SK-N-SH (cell line): ENCODE measurements at regions not wholly inside any gene's neighbourhood (a gene's known extent, or its start where the extent isn't known, plus 50 kb on each side); places are given as distances from the start of the nearest gene placed in this dataset.

Source experiments
- CTCF ChIA-PET: fragments of 300-600, 350-600 bp; formaldehyde crosslinking; extraction: SDS; loops from one replicate; lab custom pipeline; 2021; lab: Yijun Ruan, JAX
- POLR2A ChIA-PET: fragments of 350-600 bp; sonication (Branson Sonifier 250); formaldehyde crosslinking; extraction: SDS; loops from one replicate; lab custom pipeline; 2020; ENCODE audit warnings: antibody characterized with exemption, inconsistent platforms; lab: Yijun Ruan, JAX
- DNase-seq: peaks from one replicate; pipeline ENCODE4 v3.0.0; 2012
- H2AFZ ChIP-seq: fragments of 200-600 bp; sonication (generic); 2 replicates; pipeline ENCODE4 v1.8.1; 2016; ENCODE audit warnings: antibody characterized with exemption, mild to moderate bottlenecking, low read depth
- H3F3A ChIP-seq: fragments of 200-600 bp; sonication (generic); replicated peaks from 2 replicates; pipeline ENCODE3; 2016; ENCODE audit warnings: antibody characterized with exemption, mild to moderate bottlenecking; ENCODE audit not compliant: insufficient read depth
- H3K27ac ChIP-seq, 2 experiments: fragments of 200-500 bp in 1 of 2; fragments of 200-600 bp in 1 of 2; sonication (Bioruptor generic) in 1 of 2; sonication (generic), shearing (Covaris generic) in 1 of 2; 2 replicates each; pipeline versions ENCODE4 v1.5.1 to v1.6.1; 2014 to 2016; ENCODE audit warnings: low read depth in 2 of 2, inconsistent platforms in 1 of 2, low read length in 1 of 2, mild to moderate bottlenecking in 1 of 2, mixed read lengths in 1 of 2
- H3K27me3 ChIP-seq: fragments of 200-600 bp; sonication (generic), shearing (Covaris generic); 2 replicates; pipeline ENCODE4 v1.6.1; 2016; ENCODE audit warnings: mixed run types; ENCODE audit not compliant: insufficient read depth
- H3K36me3 ChIP-seq, 2 experiments: fragments of 200-500 bp in 1 of 2; fragments of 200-600 bp in 1 of 2; sonication (Bioruptor generic) in 1 of 2; sonication (generic) in 1 of 2; replicated peaks in 1 of 2; 2 replicates each; pipeline versions ENCODE3 to v1.5.1; 2014 to 2016; ENCODE audit warnings: low read length in 1 of 2, mild to moderate bottlenecking in 1 of 2; ENCODE audit not compliant: insufficient read depth in 2 of 2, control insufficient read depth in 1 of 2
- H3K4me1 ChIP-seq, 2 experiments: fragments of 200-500 bp in 1 of 2; fragments of 200-600 bp in 1 of 2; sonication (Bioruptor generic) in 1 of 2; sonication (generic), shearing (Covaris generic) in 1 of 2; 2 replicates each; pipeline versions ENCODE4 v1.5.1 to v1.6.1; 2014 to 2016; ENCODE audit warnings: low read depth in 1 of 2, low read length in 1 of 2, mixed run types in 1 of 2; ENCODE audit not compliant: insufficient read depth in 2 of 2, control insufficient read depth in 1 of 2
- H3K4me2 ChIP-seq: fragments of 200-600 bp; sonication (generic), shearing (Covaris generic); 2 replicates; pipeline ENCODE4 v1.6.1; 2017; ENCODE audit warnings: mixed run types
- H3K4me3 ChIP-seq, 2 experiments: fragments of 200-500 bp in 1 of 2; fragments of 200-600 bp in 1 of 2; sonication (Bioruptor generic) in 1 of 2; sonication (generic), shearing (Covaris generic) in 1 of 2; 2 replicates each; pipeline versions ENCODE4 v1.5.1 to v1.8.1; 2014 to 2016; ENCODE audit warnings: low read depth in 2 of 2, inconsistent platforms in 1 of 2, low read length in 1 of 2, mild to moderate bottlenecking in 1 of 2, mixed read lengths in 1 of 2, moderate library complexity in 1 of 2
- H3K79me2 ChIP-seq: fragments of 200-600 bp; sonication (generic); 2 replicates; pipeline ENCODE4 v1.8.1; 2017; ENCODE audit warnings: mild to moderate bottlenecking; ENCODE audit not compliant: insufficient read depth
- H3K9ac ChIP-seq: fragments of 200-600 bp; sonication (generic); 2 replicates; pipeline ENCODE4 v1.6.1; 2017; ENCODE audit warnings: mixed run types
- H3K9me2 ChIP-seq: fragments of 200-600 bp; sonication (generic); 2 replicates; pipeline ENCODE4 v1.6.1; 2017; ENCODE audit warnings: mixed run types
- H3K9me3 ChIP-seq: fragments of 200-600 bp; sonication (generic); 2 replicates; pipeline ENCODE4 v1.6.1; 2017; ENCODE audit warnings: mixed run types, mild to moderate bottlenecking, moderate library complexity
- H4K20me1 ChIP-seq: fragments of 200-600 bp; sonication (generic); 2 replicates; pipeline ENCODE4 v1.6.1; 2017; ENCODE audit warnings: mild to moderate bottlenecking, mixed run types; ENCODE audit not compliant: insufficient read depth
- CHD2 ChIP-seq: fragments of 150-350 bp; IDR thresholded peaks from 2 replicates; pipeline ENCODE4 v1.6.1; 2018; ENCODE audit warnings: low read length; ENCODE audit not compliant: partially characterized antibody
- EZH2phosphoT487 ChIP-seq: fragments of 200-600 bp; sonication (generic); IDR thresholded peaks from 2 replicates; pipeline ENCODE4 v1.6.1; 2017; ENCODE audit warnings: low read depth, mixed run types, mild to moderate bottlenecking, antibody characterized with exemption, moderate library complexity, borderline replicate concordance
- FOSL2 ChIP-seq: IDR thresholded peaks from 2 replicates; pipeline ENCODE4 v1.4.0; 2012; ENCODE audit warnings: low read depth, mild to moderate bottlenecking, moderate library complexity, borderline replicate concordance
- FOXJ3 ChIP-seq: sonication (generic); formaldehyde crosslinking; IDR thresholded peaks from 2 replicates; pipeline ENCODE4 v1.5.1; 2020; ENCODE audit warnings: mild to moderate bottlenecking, missing genetic modification reagents
- JUND ChIP-seq: IDR thresholded peaks from 2 replicates; pipeline ENCODE4 v1.4.0; 2012
- MEF2A ChIP-seq: IDR thresholded peaks from 2 replicates; pipeline ENCODE4 v1.4.0; 2012; ENCODE audit warnings: low read depth, borderline replicate concordance
- RAD21 ChIP-seq: IDR thresholded peaks from 2 replicates; pipeline ENCODE4 v1.6.1; 2012; ENCODE audit warnings: mild to moderate bottlenecking, low read length
- SIN3A ChIP-seq: IDR thresholded peaks from 2 replicates; pipeline ENCODE4 v1.6.1; 2012; ENCODE audit warnings: low read depth, mild to moderate bottlenecking, low read length, moderate library complexity, borderline replicate concordance
- SMC3 ChIP-seq: IDR thresholded peaks from 2 replicates; pipeline ENCODE4 v1.6.1; 2012; ENCODE audit warnings: low read depth, low read length, improper control_type of control experiment
- TAF1 ChIP-seq: IDR thresholded peaks from 2 replicates; pipeline ENCODE4 v1.6.1; 2012; ENCODE audit warnings: low read depth, mild to moderate bottlenecking, low read length, moderate library complexity, borderline replicate concordance
- WGBS: methylation state at CpG from one replicate; pipeline ENCODE4 v1.1.6; 2017; ENCODE audit warnings: low lambda C conversion rate; 5-methylcytosine and 5-hydroxymethylcytosine counted together
- TF ChIP-seq, protein P1 (sequence below): IDR thresholded peaks from 2 replicates; pipeline ENCODE4 v1.4.0; 2012; ENCODE audit warnings: low read depth, borderline replicate concordance
- TF ChIP-seq, protein P2 (sequence below): fragments of 200-600 bp; sonication (generic); IDR thresholded peaks from 2 replicates; pipeline ENCODE4 v1.6.1; 2017; ENCODE audit warnings: antibody characterized with exemption, mild to moderate bottlenecking, moderate library complexity
- TF ChIP-seq, protein P3 (sequence below): IDR thresholded peaks from 2 replicates; pipeline ENCODE4 v1.4.0; 2012; ENCODE audit warnings: low read depth, borderline replicate concordance
- TF ChIP-seq, protein P4 (sequence below): fragments of 150-350 bp; IDR thresholded peaks from 2 replicates; pipeline ENCODE4 v1.6.1; 2017; ENCODE audit warnings: antibody characterized with exemption, low read length, low read depth, borderline replicate concordance

DNA sequence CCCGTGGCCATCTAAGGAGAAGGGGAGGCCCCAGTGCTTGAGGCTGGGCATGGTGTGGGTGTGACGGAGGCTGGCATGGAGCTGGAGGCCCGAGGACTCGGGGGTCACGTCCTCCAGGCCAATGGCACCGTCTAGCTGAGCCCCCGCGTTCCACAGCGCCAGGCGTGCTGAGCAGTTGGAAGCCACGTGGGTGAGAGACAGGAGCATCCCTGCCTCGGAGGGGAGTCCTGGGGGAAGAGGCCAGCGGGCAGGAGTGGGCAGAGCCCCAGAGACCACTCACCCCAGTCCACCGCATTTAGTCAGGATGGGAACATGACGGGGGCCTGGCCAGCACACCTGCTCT, 78.8 kb downstream of the RMI2 start (continued):
- TF ChIP-seq, protein P1, sequence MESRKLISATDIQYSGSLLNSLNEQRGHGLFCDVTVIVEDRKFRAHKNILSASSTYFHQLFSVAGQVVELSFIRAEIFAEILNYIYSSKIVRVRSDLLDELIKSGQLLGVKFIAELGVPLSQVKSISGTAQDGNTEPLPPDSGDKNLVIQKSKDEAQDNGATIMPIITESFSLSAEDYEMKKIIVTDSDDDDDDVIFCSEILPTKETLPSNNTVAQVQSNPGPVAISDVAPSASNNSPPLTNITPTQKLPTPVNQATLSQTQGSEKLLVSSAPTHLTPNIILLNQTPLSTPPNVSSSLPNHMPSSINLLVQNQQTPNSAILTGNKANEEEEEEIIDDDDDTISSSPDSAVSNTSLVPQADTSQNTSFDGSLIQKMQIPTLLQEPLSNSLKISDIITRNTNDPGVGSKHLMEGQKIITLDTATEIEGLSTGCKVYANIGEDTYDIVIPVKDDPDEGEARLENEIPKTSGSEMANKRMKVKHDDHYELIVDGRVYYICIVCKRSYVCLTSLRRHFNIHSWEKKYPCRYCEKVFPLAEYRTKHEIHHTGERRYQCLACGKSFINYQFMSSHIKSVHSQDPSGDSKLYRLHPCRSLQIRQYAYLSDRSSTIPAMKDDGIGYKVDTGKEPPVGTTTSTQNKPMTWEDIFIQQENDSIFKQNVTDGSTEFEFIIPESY = no peak
- no peak for TF ChIP-seq CHD2
- TF ChIP-seq, protein P2, sequence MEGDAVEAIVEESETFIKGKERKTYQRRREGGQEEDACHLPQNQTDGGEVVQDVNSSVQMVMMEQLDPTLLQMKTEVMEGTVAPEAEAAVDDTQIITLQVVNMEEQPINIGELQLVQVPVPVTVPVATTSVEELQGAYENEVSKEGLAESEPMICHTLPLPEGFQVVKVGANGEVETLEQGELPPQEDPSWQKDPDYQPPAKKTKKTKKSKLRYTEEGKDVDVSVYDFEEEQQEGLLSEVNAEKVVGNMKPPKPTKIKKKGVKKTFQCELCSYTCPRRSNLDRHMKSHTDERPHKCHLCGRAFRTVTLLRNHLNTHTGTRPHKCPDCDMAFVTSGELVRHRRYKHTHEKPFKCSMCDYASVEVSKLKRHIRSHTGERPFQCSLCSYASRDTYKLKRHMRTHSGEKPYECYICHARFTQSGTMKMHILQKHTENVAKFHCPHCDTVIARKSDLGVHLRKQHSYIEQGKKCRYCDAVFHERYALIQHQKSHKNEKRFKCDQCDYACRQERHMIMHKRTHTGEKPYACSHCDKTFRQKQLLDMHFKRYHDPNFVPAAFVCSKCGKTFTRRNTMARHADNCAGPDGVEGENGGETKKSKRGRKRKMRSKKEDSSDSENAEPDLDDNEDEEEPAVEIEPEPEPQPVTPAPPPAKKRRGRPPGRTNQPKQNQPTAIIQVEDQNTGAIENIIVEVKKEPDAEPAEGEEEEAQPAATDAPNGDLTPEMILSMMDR = no peak
- no peak for TF ChIP-seq JUND
- TF ChIP-seq, protein P3, sequence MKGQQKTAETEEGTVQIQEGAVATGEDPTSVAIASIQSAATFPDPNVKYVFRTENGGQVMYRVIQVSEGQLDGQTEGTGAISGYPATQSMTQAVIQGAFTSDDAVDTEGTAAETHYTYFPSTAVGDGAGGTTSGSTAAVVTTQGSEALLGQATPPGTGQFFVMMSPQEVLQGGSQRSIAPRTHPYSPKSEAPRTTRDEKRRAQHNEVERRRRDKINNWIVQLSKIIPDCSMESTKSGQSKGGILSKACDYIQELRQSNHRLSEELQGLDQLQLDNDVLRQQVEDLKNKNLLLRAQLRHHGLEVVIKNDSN = no peak
- no peak for TF ChIP-seq MEF2A
- TF ChIP-seq RAD21 = no peak

DNA sequence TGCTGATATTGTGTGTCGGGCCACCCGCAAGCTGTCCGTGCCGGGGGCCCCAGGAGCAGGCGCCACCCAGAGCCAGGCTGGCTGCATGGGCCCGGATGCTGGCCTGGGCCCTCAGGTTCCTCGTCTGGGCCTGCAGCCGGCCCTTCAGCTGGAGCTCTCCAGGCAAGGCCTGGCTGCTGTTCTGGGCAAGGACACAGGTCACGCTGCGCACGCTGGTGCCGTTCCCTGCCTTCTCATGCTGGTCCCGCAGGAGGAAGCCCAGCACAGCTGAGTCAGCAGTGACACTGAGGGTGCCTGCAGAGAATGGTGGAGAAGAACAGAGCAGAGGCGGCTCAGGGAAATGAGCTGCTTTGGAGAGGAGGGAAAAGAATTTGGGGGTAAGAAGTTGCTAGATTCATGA, 79.9 kb downstream of the RMI2 start:
- Histone ChIP-seq H3K79me2 (no peaks in the 10 kb centered on the region), H2AFZ (no peak overlapping the region), H3K36me3 (no peaks in the 10 kb centered on the region), H3F3A (no peaks in the 10 kb centered on the region), H3K4me3 (no peak overlapping the region), H3K4me2 (no peak overlapping the region), H3K9ac (no peak overlapping the region), H4K20me1 (no peaks in the 10 kb centered on the region), H3K4me1 (no peaks in the 10 kb centered on the region), H3K27me3 (no peaks in the 10 kb centered on the region), H3K9me2 (no peaks in the 10 kb centered on the region), H3K27ac (no peak overlapping the region), H3K9me3 (no peaks in the 10 kb centered on the region)
- TF ChIP-seq MEF2A (no peak), SMC3 (no peak), RAD21 (no peak), EZH2phosphoT487 (no peak), FOXJ3 (CRISPR knock-in tag) (no peak), SIN3A (no peak), TAF1 (no peak), FOSL2 (no peak)
- TF ChIP-seq, protein P3 = no peak
- TF ChIP-seq, protein P4, sequence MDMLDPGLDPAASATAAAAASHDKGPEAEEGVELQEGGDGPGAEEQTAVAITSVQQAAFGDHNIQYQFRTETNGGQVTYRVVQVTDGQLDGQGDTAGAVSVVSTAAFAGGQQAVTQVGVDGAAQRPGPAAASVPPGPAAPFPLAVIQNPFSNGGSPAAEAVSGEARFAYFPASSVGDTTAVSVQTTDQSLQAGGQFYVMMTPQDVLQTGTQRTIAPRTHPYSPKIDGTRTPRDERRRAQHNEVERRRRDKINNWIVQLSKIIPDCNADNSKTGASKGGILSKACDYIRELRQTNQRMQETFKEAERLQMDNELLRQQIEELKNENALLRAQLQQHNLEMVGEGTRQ = no peak
- TF ChIP-seq, protein P2 = no peak
- ChIA-PET POLR2A (no interaction called here), CTCF (interaction anchor here (0.6 to 1.7 kb wide), 3 partner anchors 17 to 462 kb away, joined by 3 to 6 read pairs (median 3); no protein-coding TSS in a partner anchor)
- 91% methylated on average over 7 of the region's 14 CpGs for WGBS
- no peak for DNase-seq
